ENCODE measurements at regions not wholly inside any gene's neighbourhood (a gene's known extent, or its start where the extent isn't known, plus 50 kb on each side); places are given as distances from the start of the nearest gene placed in this dataset.

DNA sequence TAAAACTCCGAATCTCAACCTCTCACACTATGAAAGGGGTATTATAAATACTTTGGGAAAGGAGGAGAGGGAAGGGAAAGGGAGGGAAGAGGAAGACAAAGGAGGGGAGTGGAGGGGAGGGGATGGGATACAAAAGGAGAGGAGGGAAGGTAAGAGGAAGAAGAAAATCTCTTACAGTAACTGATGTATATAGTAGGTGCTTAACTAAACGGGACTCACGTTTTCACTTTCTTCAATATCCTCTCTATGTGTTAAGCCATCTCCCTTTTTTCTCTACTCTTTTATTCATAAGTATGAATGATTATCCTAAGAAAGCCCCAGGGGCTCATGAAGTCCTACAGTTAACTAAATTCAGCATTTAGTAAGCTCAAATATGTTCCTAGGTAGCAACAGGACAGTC is 729.6 kb upstream of the NR2F2 start:
- no peaks in the 10 kb centered on the region for H3K4me1 Mint-ChIP-seq (ENCODE audit: insufficient read depth, unreplicated experiment)
- intact Hi-C loops (cut with micrococcal nuclease): no loop called here
- H3K4me3 Mint-ChIP-seq (ENCODE audit: unreplicated experiment): no peak overlapping the region
- CTCF ChIA-PET: interaction anchor here (0.7 kb wide), 1 partner anchor 189 kb away, joined by 3 read pairs; no protein-coding TSS in a partner anchor
- TF ChIP-seq CTCF (IDR thresholded peaks at IDR 0.05; ENCODE audit: unreplicated experiment): no peak
- H3K27ac Mint-ChIP-seq (ENCODE audit: low read depth, unreplicated experiment): no peak overlapping the region
- H3K27me3 Mint-ChIP-seq (ENCODE audit: insufficient read depth, unreplicated experiment): no peaks in the 10 kb centered on the region
- no peak for DNase-seq (ENCODE audit: unreplicated experiment)
- no TSS peak for BruUV-seq (replicated peaks)
- peaks cover 12% of the 10 kb centered on the region for H3K9me3 Mint-ChIP-seq (ENCODE audit: unreplicated experiment)
- no peaks in the 10 kb centered on the region for H3K36me3 Mint-ChIP-seq (ENCODE audit: insufficient read depth, unreplicated experiment)
- POLR2A ChIA-PET: no interaction called here

DNA sequence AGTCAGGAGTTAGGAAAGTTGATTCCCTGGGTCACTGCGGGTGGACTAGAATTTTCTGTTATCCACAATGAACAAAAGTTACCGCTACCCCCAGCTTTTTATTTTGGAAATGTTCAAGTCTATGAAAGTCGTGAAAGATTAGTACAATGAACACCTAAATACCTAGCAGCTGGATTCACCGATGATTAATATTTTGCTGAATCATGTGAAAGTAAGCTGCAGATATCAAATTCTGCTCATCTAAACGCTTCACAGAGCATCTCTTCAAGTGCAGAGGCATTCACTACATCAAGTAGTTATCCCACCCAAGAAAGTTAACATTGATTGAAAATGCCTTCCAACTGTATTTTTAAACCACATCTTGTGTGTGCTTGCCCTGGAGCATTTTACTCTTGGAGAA is 729.0 kb upstream of the NR2F2 start:
- intact Hi-C loops (cut with micrococcal nuclease): no loop called here
- CTCF ChIA-PET: no interaction called here
- no peaks in the 10 kb centered on the region for H3K4me1 Mint-ChIP-seq (ENCODE audit: insufficient read depth, unreplicated experiment)
- no peak for TF ChIP-seq CTCF (IDR thresholded peaks at IDR 0.05; ENCODE audit: unreplicated experiment)
- H3K27me3 Mint-ChIP-seq (ENCODE audit: insufficient read depth, unreplicated experiment): no peaks in the 10 kb centered on the region
- H3K4me3 Mint-ChIP-seq (ENCODE audit: unreplicated experiment): no peak overlapping the region
- DNase-seq (ENCODE audit: unreplicated experiment): no peak
- H3K36me3 Mint-ChIP-seq (ENCODE audit: insufficient read depth, unreplicated experiment): no peaks in the 10 kb centered on the region
- no peak overlapping the region for H3K27ac Mint-ChIP-seq (ENCODE audit: low read depth, unreplicated experiment)
- POLR2A ChIA-PET: no interaction called here
- peaks cover 12% of the 10 kb centered on the region for H3K9me3 Mint-ChIP-seq (ENCODE audit: unreplicated experiment)
- no TSS peak for BruUV-seq (replicated peaks)

DNA sequence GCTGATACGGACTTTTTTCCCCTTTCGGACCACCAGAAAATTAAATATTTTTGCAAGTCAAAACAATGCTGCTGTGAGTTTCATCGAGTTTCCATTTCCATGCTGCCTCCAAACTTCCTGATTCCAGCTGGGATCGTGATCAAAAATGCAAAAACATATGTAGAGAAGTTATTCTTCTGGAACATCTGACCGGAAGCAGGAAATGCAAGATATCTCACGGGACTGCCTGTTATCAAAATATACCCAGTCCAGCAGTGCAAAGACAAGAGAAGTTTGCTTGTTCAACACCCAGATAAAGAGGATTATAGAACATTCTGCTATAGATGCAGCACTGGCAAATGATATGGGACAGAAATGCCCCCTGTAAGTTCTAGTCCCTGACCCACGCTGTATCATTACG is 726.7 kb upstream of the NR2F2 start:
- ChIA-PET POLR2A (interaction anchor here (0.8 kb wide), 1 partner anchor 61 kb away, joined by 3 read pairs; no protein-coding TSS in a partner anchor), CTCF (no interaction called here)
- DNase-seq (ENCODE audit: unreplicated experiment): no peak
- Mint-ChIP-seq H3K36me3 (ENCODE audit: insufficient read depth, unreplicated experiment) (no peaks in the 10 kb centered on the region), H3K27ac (ENCODE audit: low read depth, unreplicated experiment) (no peak overlapping the region), H3K4me1 (ENCODE audit: insufficient read depth, unreplicated experiment) (no peaks in the 10 kb centered on the region), H3K4me3 (ENCODE audit: unreplicated experiment) (no peak overlapping the region), H3K9me3 (ENCODE audit: unreplicated experiment) (peaks cover 12% of the 10 kb centered on the region), H3K27me3 (ENCODE audit: insufficient read depth, unreplicated experiment) (no peaks in the 10 kb centered on the region)
- BruUV-seq (replicated peaks): no TSS peak
- TF ChIP-seq CTCF (IDR thresholded peaks at IDR 0.05; ENCODE audit: unreplicated experiment): no peak
- intact Hi-C loops (cut with micrococcal nuclease): no loop called here

- Mint-ChIP-seq H3K4me1 (ENCODE audit: insufficient read depth, unreplicated experiment) (no peaks in the 10 kb centered on the region), H3K9me3 (ENCODE audit: unreplicated experiment) (peaks cover 12% of the 10 kb centered on the region), H3K27ac (ENCODE audit: low read depth, unreplicated experiment) (no peak overlapping the region), H3K27me3 (ENCODE audit: insufficient read depth, unreplicated experiment) (no peaks in the 10 kb centered on the region), H3K4me3 (ENCODE audit: unreplicated experiment) (no peak overlapping the region), H3K36me3 (ENCODE audit: insufficient read depth, unreplicated experiment) (no peaks in the 10 kb centered on the region)
- DNase-seq (ENCODE audit: unreplicated experiment): peak; percentile 61
- CTCF ChIA-PET: no interaction called here
- POLR2A ChIA-PET: no interaction called here
- no peak for TF ChIP-seq CTCF (IDR thresholded peaks at IDR 0.05; ENCODE audit: unreplicated experiment)
- intact Hi-C loops (cut with micrococcal nuclease): no loop called here
- no TSS peak for BruUV-seq (replicated peaks)
Observed at GRCh38 chr15:95604634-95605036, 725.9 kb upstream of the NR2F2 start.

All from MCF 10A (cell line).